ENCODE measurements at regions not wholly inside any gene's neighbourhood (a gene's known extent, or its start where the extent isn't known, plus 50 kb on each side); places are given as distances from the start of the nearest gene placed in this dataset.
"Not testable (repeated sequence)": the region's sequence is repeated elsewhere in the genome, so short reads cannot be mapped to it uniquely, and the experiment has no call there.

GRCh38 chr10:83764666-83765065 lies 374.6 kb upstream of the GHITM start:
- WGBS, 2 donors (ENCODE audit: low coverage in 1 of 2): 21 to 40% methylated on average over 5 of the region's 5 CpGs
- no peaks in the 10 kb centered on the region for H3K4me1 ChIP-seq
- TF ChIP-seq CTCF (IDR thresholded peaks at IDR 0.05) (no peak), POLR2AphosphoS5 (IDR thresholded peaks at IDR 0.05) (no peak), POLR2A (IDR thresholded peaks at IDR 0.05) (no peak), EP300 (IDR thresholded peaks at IDR 0.05) (no peak)
- H3K27ac ChIP-seq: no peak overlapping the region
- H3K9me3 ChIP-seq: no peaks in the 10 kb centered on the region
- no peak for ATAC-seq
- H3K4me3 ChIP-seq: no peak overlapping the region
- no peaks in the 10 kb centered on the region for H3K27me3 ChIP-seq
- no peaks in the 10 kb centered on the region for H3K36me3 ChIP-seq

GRCh38 chr10:83765731-83766130 lies 373.6 kb upstream of the GHITM start:
- no peak for ATAC-seq
- Histone ChIP-seq H3K4me1 (no peaks in the 10 kb centered on the region), H3K36me3 (no peaks in the 10 kb centered on the region), H3K27me3 (no peaks in the 10 kb centered on the region), H3K9me3 (no peaks in the 10 kb centered on the region), H3K4me3 (no peak overlapping the region), H3K27ac (no peak overlapping the region)
- 69 to 70% methylated on average over 2 of the region's 2 CpGs for WGBS, 2 donors (ENCODE audit: low coverage in 1 of 2)
- no peak for TF ChIP-seq POLR2AphosphoS5 (IDR thresholded peaks at IDR 0.05)
- no peak for TF ChIP-seq CTCF (IDR thresholded peaks at IDR 0.05)
- no peak for TF ChIP-seq EP300 (IDR thresholded peaks at IDR 0.05)
- no peak for TF ChIP-seq POLR2A (IDR thresholded peaks at IDR 0.05)

- no peak for TF ChIP-seq POLR2A (IDR thresholded peaks at IDR 0.05)
- TF ChIP-seq POLR2AphosphoS5 (IDR thresholded peaks at IDR 0.05): no peak
- TF ChIP-seq EP300 (IDR thresholded peaks at IDR 0.05): no peak
- no peak for TF ChIP-seq CTCF (IDR thresholded peaks at IDR 0.05)
- 46 to 67% methylated on average over 2 to 5 of the region's 5 CpGs for WGBS, 2 donors (ENCODE audit: low coverage in 1 of 2)
- H3K9me3 ChIP-seq: peaks cover 0 to 6% (median 0%) of the 10 kb centered on the region in 3 donors
- H3K4me3 ChIP-seq: no peak overlapping the region
- no peaks in the 10 kb centered on the region for H3K27me3 ChIP-seq
- H3K4me1 ChIP-seq: no peaks in the 10 kb centered on the region
- no peak overlapping the region for H3K27ac ChIP-seq
- ATAC-seq: no peak
- no peaks in the 10 kb centered on the region for H3K36me3 ChIP-seq
Observed at GRCh38 chr10:83769281-83769820, 370.0 kb upstream of the GHITM start.

GRCh38 chr10:83786701-83787100 lies 352.6 kb upstream of the GHITM start:
- 91 to 96% methylated on average over 4 to 12 of the region's 25 CpGs for WGBS, 2 donors (ENCODE audit: low coverage in 1 of 2)
- H3K27ac ChIP-seq, H3K4me1 ChIP-seq, ATAC-seq, H3K4me3 ChIP-seq, H3K27me3 ChIP-seq, H3K36me3 ChIP-seq: not testable (repeated sequence)
- peaks cover 0 to 27% (median 0%) of the 10 kb centered on the region in 3 donors for H3K9me3 ChIP-seq

- Histone ChIP-seq H3K27me3 (no peaks in the 10 kb centered on the region), H3K36me3 (no peaks in the 10 kb centered on the region), H3K4me3 (no peak overlapping the region), H3K4me1 (no peaks in the 10 kb centered on the region), H3K9me3 (peaks cover 0 to 23% (median 0%) of the 10 kb centered on the region in 3 donors), H3K27ac (no peak overlapping the region)
- no peak for ATAC-seq
- TF ChIP-seq CTCF (IDR thresholded peaks at IDR 0.05) (no peak), EP300 (IDR thresholded peaks at IDR 0.05) (no peak), POLR2A (IDR thresholded peaks at IDR 0.05) (no peak), POLR2AphosphoS5 (IDR thresholded peaks at IDR 0.05) (no peak)
Observed at GRCh38 chr10:83801983-83802382, 337.3 kb upstream of the GHITM start.
